ENCODE measurements at regions not wholly inside any gene's neighbourhood (a gene's known extent, or its start where the extent isn't known, plus 50 kb on each side); places are given as distances from the start of the nearest gene placed in this dataset.

DNA sequence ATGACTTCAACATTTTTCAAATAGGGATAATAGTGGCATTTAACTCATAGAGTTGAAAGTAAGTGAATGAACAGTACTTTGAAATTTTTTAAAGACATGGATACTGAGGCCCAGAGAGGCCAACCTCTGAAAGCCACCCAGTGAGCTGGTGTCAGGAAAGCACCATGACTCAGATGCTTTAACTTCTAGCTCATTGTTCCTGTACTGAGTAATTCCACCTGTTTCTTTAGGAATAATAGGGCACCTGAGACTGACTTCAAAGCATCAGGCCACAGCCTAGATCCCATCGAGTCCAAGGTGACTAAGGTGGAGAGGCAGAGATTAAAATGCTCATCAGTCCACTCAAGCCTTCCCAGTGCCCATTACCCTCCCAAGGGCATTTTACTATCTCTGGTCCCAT lies 491.8 kb upstream of the TENM4 start:
- TF ChIP-seq, protein P1, sequence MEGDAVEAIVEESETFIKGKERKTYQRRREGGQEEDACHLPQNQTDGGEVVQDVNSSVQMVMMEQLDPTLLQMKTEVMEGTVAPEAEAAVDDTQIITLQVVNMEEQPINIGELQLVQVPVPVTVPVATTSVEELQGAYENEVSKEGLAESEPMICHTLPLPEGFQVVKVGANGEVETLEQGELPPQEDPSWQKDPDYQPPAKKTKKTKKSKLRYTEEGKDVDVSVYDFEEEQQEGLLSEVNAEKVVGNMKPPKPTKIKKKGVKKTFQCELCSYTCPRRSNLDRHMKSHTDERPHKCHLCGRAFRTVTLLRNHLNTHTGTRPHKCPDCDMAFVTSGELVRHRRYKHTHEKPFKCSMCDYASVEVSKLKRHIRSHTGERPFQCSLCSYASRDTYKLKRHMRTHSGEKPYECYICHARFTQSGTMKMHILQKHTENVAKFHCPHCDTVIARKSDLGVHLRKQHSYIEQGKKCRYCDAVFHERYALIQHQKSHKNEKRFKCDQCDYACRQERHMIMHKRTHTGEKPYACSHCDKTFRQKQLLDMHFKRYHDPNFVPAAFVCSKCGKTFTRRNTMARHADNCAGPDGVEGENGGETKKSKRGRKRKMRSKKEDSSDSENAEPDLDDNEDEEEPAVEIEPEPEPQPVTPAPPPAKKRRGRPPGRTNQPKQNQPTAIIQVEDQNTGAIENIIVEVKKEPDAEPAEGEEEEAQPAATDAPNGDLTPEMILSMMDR (IDR thresholded peaks at IDR 0.05): no peak
- TF ChIP-seq EP300 (IDR thresholded peaks at IDR 0.05) (no peak), POLR2A (IDR thresholded peaks at IDR 0.05) (no peak), POLR2AphosphoS5 (IDR thresholded peaks at IDR 0.05) (no peak)
